Stimulated activated CD8-positive, alpha-beta memory T cell treated with anti-CD3 and anti-CD28 coated beads, Interleukin-4, amount 100 ng/mL, for 4 hours (primary cell): ENCODE measurements at regions not wholly inside any gene's neighbourhood (a gene's known extent, or its start where the extent isn't known, plus 50 kb on each side); places are given as distances from the start of the nearest gene placed in this dataset.

ENCODE experiments used
- DNase-seq, 2 donors: peaks; one replicate each; pipeline ENCODE4 v3.0.0-alpha.2; 2020; ENCODE audit warnings: low read depth in 2 of 2, low spot score in 1 of 2

DNA sequence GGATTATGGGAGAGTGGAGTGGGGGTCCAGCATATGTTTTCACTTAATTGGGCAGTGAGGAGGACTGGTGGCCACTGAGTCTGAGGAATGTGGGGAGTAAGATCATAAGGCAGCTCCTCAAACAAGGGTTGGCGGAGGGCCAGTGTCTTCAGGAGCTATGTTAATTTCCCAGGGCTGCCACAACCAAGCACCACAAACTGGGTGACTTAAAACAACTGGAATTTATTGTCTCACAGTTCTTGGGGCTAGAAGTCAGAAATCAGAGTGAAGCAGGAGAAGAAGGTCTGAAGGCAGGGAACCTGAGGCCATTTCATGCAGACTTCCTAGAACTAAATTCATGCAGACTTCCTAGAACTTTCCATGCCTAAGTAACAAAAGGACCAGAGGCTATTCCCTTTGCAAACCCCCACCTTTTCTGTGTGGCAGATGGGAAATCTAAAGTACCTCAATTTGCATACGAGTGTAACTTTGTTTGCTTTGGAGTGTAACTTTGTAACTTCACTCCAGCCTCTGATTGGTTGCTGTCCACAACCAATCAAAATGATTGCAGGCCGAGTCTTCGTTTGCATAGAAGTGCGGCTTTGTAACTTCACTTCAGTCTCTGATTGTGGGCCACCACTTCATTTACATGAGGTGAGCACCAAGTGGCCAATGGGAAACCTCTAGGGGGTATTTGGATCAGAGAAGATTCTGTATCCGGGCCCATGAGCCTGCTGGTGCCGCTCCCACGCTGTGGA, 50.5 kb upstream of the ZBED5 start:
- no peak for DNase-seq
